Non-pigmented ciliary epithelial cell (primary cell): ENCODE measurements at regions not wholly inside any gene's neighbourhood (a gene's known extent, or its start where the extent isn't known, plus 50 kb on each side); places are given as distances from the start of the nearest gene placed in this dataset.

ENCODE experiments used
- DNase-seq: peaks from one replicate; pipeline ENCODE4 v3.0.0-alpha.2; 2010; ENCODE audit warnings: low read depth

- DNase-seq = no peak
Measured at GRCh38 chr5:145198525-145199260, 636.4 kb downstream of the PRELID2 start.

- peak; percentile 2 for DNase-seq
Measured at GRCh38 chr5:145189746-145190145, 645.4 kb downstream of the PRELID2 start.

GRCh38 chr5:145180371-145180770, 654.8 kb downstream of the PRELID2 start:
- no peak for DNase-seq

GRCh38 chr5:145178641-145179523, 656.3 kb downstream of the PRELID2 start:
- DNase-seq = no peak

- no peak for DNase-seq
Measured at GRCh38 chr5:145176041-145176440, 659.1 kb downstream of the PRELID2 start.

- no peak for DNase-seq
Measured at GRCh38 chr5:145166110-145166509, 669.0 kb downstream of the PRELID2 start.

GRCh38 chr5:145163876-145164275, 671.3 kb downstream of the PRELID2 start:
- DNase-seq = no peak

- DNase-seq = no peak
Measured at GRCh38 chr5:145162626-145163025, 672.5 kb downstream of the PRELID2 start.

- DNase-seq = no peak
Measured at GRCh38 chr5:145161391-145161790, 673.8 kb downstream of the PRELID2 start.

- no peak for DNase-seq
Measured at GRCh38 chr5:145160679-145161078, 674.5 kb downstream of the PRELID2 start.

GRCh38 chr5:145158730-145159129, 676.4 kb downstream of the PRELID2 start:
- DNase-seq = no peak

GRCh38 chr5:145157841-145158240, 677.3 kb downstream of the PRELID2 start:
- peak; percentile 5 for DNase-seq

GRCh38 chr5:145141534-145141933, 693.6 kb downstream of the PRELID2 start:
- no peak for DNase-seq

- DNase-seq = no peak
Measured at GRCh38 chr5:145130996-145131395, 704.1 kb downstream of the PRELID2 start.

- DNase-seq = no peak
Measured at GRCh38 chr5:145129797-145130196, 705.3 kb downstream of the PRELID2 start.

- DNase-seq = no peak
Measured at GRCh38 chr5:145124806-145125205, 710.3 kb downstream of the PRELID2 start.

- DNase-seq = no peak
Measured at GRCh38 chr5:145118611-145119010, 716.5 kb downstream of the PRELID2 start.

GRCh38 chr5:145118127-145118526, 717.0 kb downstream of the PRELID2 start:
- DNase-seq = no peak

GRCh38 chr5:145117285-145117684, 717.9 kb downstream of the PRELID2 start:
- no peak for DNase-seq

GRCh38 chr5:145111420-145111819, 723.7 kb downstream of the PRELID2 start:
- no peak for DNase-seq

- DNase-seq = no peak
Measured at GRCh38 chr5:145110834-145111233, 724.3 kb downstream of the PRELID2 start.

GRCh38 chr5:145110181-145110580, 725.0 kb downstream of the PRELID2 start:
- DNase-seq = no peak

- DNase-seq = no peak
Measured at GRCh38 chr5:145105384-145105783, 729.8 kb downstream of the PRELID2 start.
